ENCODE measurements at regions not wholly inside any gene's neighbourhood (a gene's known extent, or its start where the extent isn't known, plus 50 kb on each side); places are given as distances from the start of the nearest gene placed in this dataset.
A peak's percentile ranks its signal among the peaks of the same experiment; 100 is the strongest.

- no peak for DNase-seq
These were observed 708.9 kb downstream of the RFPL4B start for GRCh38 chr6:113055998-113056397.

DNA sequence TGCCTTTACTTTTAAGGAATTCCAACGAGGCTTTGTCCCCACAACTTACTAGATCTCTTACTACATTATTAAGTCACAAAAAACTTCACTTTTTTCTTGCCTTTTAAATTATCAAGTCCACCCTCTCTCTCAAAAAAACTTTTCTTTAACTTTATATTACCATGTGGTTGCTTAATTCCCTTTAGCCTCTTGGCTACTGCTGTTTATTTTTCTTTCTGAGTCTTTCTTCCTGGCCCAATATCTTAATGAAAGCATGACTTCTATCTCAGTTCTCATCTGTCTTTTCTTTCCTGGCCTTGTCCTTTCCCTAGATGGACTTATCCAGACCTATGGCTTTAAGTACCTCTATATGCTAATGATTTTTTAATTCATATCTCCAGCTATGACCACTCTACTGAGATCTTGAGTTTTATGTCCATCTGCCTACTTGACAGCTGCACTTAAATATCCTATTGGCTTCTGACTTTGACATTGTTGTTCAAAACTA lies 710.5 kb downstream of the RFPL4B start:
- no peak for DNase-seq

DNA sequence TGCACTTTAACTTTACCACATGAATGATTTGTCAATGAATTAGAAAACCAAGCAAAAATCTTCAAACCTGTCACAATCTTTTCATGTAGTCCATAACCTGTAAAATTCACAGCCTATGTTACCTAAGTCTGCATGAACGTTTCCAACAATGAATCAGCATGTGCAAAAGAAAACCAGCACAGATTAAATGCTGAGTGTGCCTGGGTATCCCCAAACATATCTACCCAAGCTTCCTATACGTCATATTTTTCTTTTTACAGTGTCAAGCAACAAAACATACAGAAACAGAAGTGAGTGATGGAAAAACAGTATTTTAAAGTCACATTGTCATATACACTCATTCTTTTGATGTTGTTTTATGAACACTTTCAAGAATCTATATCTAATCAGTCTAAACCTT lies 713.5 kb downstream of the RFPL4B start:
- DNase-seq: no peak

- DNase-seq: peak; percentile 70
These were observed 718.5 kb downstream of the RFPL4B start for GRCh38 chr6:113065611-113066010.

DNA sequence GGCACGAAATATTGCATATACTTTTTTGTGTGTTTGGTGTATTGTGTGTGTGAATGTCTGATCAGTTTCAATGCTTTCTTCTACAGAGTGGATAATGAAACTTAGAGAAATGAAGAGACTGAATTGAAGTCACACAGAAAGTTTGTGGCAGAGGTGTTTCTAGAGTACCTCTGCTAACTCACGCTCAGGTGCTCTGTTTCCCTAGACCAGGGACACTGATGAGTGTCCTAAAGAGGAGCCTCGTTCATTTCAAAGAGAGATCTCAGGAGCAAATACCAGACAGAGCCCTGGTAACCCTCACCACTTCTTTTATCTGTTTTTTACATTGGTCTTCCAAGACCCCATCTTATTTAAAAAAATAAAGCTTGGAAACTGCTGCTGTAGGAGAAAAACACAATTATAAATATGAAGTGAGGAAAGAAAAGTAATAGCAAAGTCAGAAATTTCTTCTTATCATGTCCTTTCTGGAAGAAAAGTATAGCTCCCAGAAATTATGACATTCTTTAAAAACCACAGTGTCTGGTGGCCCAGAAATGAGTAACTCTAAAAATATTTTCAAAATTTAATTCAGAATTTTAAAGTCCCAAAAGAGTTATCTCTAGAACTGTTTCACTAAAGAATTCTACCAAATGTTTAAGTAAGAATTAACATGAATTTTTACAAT lies 720.6 kb downstream of the RFPL4B start:
- DNase-seq: peak; percentile 63

- no peak for DNase-seq
These were observed 721.4 kb downstream of the RFPL4B start for GRCh38 chr6:113068570-113068969.

- DNase-seq: peak; percentile 30
These were observed 723.6 kb downstream of the RFPL4B start for GRCh38 chr6:113070681-113071080.

- DNase-seq: peak; percentile 85
These were observed 726.6 kb downstream of the RFPL4B start for GRCh38 chr6:113073611-113074191.

DNA sequence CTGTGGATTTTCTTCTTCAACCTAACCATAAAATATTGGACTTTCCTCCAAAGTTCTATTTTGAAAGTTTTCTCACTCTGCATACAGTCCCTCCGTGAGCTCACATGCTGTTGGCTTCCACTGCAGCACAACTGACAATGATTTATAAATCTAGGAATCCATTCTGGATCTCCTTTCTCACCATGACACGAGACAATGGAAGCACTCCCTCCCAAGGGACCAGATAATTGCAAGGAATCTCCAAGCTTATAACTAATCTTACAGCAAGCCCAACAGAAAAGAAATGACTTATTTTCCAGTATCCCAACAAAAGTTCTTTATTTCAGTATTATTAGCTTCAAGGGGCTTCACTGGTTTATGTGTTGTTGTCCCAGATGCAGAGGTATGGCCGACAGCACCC lies 729.0 kb downstream of the RFPL4B start:
- no peak for DNase-seq

DNA sequence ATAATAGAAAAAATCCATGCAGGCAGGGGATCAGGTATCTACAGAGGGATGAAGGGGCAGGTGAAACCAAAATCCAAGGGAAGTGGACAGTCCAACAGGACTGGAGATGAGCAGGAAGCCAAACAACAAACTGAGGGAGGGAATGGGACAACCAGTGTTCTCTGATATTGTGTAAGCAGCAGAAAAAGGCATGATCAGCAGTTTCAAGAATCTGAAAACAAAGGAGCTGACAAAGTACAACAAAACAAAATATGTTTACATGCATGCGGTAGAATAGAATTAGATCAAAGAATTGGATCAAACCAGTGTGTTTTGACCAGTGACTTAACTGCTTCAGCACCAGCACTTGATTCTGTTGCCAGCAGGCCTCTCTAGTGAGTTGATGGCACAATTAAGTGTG lies 729.7 kb downstream of the RFPL4B start:
- no peak for DNase-seq

- DNase-seq: no peak
These were observed 730.7 kb downstream of the RFPL4B start for GRCh38 chr6:113077794-113078193.

- DNase-seq: no peak
These were observed 731.7 kb downstream of the RFPL4B start for GRCh38 chr6:113078791-113079190.

- DNase-seq: peak; percentile 36
These were observed 735.6 kb downstream of the RFPL4B start for GRCh38 chr6:113082745-113083144.

- no peak for DNase-seq
These were observed 736.8 kb downstream of the RFPL4B start for GRCh38 chr6:113083947-113084346.

GRCh38 chr6:113089056-113089455 lies 741.9 kb downstream of the RFPL4B start:
- no peak for DNase-seq

GRCh38 chr6:113092795-113093194 lies 745.7 kb downstream of the RFPL4B start:
- DNase-seq: no peak

DNA sequence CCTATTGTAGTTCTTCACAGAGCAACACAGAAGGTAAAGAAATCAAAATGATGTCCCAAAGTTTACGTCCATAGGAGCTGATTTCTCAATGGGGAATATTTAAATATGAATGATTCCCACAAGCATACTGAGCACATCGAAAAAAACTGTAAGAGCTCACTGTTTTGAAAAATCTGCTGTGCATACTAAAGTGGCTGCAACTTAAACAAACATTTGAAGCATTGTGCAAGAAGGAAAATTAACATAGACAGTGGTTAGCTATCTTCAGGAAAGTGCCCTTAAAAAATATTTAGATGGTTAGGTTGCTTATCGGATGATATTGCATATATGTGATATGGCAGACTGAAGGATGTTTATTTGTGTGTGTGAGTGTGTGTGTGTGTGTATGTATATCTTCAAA lies 747.6 kb downstream of the RFPL4B start:
- peak; percentile 25 for DNase-seq

DNA sequence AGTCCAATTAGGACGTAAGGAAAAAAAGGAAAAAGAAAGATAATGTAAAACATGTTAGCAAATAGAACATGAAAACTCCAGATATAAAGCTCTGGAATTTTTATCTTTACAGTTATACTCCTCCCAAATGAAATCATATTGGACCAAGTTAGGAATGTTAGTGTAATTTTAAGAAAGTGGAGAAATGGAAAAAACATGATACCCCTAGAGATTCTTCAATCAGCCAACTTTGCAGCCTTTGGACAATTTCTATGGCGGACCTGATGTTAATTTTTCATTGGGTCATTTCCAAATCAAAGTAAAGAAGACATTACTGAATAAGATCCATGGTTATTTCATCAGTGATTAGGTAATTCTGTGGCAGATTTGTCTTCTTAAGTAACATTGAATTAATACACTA lies 748.7 kb downstream of the RFPL4B start:
- DNase-seq: no peak

DNA sequence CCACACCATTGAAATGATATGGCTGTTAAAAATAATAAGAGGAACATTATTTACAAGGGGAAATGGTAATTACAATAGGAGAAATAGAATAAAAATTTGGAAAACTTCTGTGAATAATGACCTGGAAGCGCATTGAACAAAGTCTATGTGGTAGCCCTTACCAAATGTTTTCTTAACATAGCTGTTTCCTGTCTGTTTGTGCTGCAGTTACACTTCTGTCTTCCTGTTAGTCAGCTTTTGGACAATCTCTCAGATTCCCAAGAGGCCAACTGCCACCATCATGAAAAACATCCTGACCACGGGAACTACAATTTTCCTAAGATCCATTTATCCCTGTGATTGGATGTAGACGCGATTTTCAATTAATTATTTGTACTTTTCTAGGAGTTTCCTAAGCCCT lies 754.4 kb upstream of the MARCKS start:
- peak; percentile 53 for DNase-seq

DNA sequence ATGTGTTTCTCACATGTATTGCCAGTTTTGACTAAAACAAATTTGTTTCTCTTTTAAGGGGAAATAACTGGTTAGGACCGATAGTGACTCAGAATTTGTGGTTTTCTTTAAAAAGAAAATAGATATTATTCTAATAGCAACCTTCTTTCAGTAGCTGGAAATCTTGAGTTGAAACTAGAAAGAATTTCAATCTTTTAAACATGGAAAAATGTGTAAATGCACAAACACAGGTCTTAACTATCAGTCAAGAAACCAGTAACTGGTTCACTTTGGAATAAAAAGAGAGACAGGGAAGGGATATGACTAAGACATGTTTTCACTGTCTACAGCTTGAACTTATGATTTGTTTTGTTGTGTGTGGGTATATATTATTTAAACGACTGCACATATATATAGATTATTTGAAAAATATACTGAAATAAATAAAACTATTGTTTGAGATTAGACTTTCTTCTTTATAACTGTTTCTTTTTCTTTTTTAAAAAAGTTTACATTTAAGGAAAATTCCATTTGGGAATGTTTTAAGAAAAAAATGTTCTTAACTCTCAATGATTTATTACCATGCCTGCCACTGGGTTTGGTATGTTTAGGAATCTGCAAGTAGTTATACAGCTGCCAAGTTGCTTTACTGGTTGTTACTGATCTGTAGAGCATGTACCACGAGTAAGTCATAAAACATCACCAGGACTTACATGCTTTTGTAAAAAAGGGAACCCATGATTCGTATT lies 753.3 kb upstream of the MARCKS start:
- DNase-seq: peak; percentile 81

DNA sequence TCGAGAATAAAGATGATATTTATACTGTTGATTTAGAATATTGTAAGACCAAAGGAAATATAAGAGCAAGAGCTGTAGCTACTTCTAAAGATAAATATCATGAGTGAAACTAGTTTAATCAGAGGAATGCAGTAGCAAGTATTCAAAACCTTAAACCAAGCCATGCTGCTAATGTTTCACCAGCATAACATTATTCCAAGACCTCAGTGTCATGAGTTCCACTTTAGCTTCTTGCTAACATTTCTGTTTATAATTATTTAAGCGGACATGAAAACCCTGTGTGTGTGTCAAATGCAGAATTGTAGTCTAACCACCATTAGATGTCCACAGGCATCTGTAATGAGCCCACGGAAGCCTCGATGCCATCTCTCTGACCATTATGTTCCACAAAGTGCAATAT lies 752.6 kb upstream of the MARCKS start:
- no peak for DNase-seq

DNA sequence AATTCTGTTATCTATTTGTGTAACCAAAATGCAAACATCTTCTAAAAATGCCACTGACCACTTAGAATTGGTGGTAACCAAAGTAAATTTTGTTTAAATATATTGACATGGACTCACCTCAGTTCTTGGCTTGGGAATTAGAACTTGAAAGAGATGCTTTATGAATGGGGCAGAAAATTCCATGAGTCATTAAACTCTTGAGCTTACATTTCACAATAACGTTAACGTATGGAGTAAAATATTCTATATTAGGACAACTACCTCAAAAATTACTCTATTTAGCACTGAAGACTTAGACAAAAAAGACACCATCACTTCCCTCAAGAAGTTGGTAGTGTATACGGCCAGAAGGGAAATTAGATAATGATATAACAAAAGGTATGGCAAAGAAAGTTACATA lies 752.2 kb upstream of the MARCKS start:
- DNase-seq: no peak

DNA sequence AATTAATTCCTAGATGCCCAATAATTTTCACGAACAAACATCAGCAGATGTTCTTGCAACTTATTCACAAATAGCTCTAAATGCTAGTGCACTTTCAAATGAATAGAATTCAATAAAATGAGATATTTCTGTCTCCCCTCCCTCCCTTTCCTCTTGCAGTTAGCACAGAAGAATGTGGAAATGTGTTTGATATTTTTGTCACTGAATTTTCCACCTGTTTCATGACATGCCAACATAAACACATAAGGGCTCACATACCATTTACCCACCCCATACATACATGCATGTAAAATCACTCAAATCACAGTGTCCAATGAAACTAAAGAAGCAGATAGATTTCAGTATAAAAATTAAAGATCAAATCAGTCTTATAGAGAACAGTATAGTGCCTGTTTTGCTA lies 746.9 kb upstream of the MARCKS start:
- no peak for DNase-seq

- DNase-seq: no peak
These were observed 745.6 kb upstream of the MARCKS start for GRCh38 chr6:113111550-113111949.
